Fibroblast of mammary gland (primary cell): ENCODE measurements at regions not wholly inside any gene's neighbourhood (a gene's known extent, or its start where the extent isn't known, plus 50 kb on each side); places are given as distances from the start of the nearest gene placed in this dataset.

ENCODE experiments used
- DNase-seq: peaks from one replicate; pipeline ENCODE4 v3.0.0-alpha.2; 2010; ENCODE audit warnings: low read depth
- H3K4me3 ChIP-seq: 2 replicates; pipeline ENCODE4 v1.5.1; 2011; ENCODE audit warnings: low read depth, mild to moderate bottlenecking, low read length, moderate library complexity; ENCODE audit not compliant: control insufficient read depth
- CTCF ChIP-seq: conservative IDR thresholded peaks from 2 replicates; pipeline ENCODE4 v1.5.1; 2011; ENCODE audit warnings: low read depth, low read length, inconsistent platforms; ENCODE audit not compliant: control insufficient read depth, insufficient read depth

GRCh38 chr13:74070513-74070912, 63.7 kb downstream of the KLF12 start:
- no peak overlapping the region for H3K4me3 ChIP-seq
- DNase-seq, result no peak
- no peak for TF ChIP-seq CTCF

- H3K4me3 ChIP-seq, result no peak overlapping the region
- TF ChIP-seq CTCF, result no peak
- DNase-seq, result no peak
These were observed 64.1 kb downstream of the KLF12 start for GRCh38 chr13:74070065-74070464.

DNA sequence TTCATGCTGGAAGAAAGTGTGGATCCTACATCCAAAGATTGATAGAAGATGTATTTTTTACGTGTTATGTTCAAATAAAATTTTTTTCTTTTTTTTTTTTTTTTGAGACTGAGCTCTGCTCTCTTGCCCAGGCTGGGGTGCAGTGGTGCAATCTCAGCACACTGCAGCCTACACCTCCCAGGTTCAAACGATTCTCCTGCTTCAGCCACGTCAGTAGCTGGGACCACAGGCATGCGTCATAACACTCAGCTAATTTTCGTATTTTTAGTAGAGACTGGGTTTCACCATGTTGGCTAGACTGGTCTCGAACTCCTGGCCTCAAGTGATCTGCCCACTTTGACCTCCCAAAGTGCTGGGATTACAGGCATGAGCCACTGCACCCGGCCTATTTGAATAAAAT, 65.7 kb downstream of the KLF12 start:
- no peak for DNase-seq

DNA sequence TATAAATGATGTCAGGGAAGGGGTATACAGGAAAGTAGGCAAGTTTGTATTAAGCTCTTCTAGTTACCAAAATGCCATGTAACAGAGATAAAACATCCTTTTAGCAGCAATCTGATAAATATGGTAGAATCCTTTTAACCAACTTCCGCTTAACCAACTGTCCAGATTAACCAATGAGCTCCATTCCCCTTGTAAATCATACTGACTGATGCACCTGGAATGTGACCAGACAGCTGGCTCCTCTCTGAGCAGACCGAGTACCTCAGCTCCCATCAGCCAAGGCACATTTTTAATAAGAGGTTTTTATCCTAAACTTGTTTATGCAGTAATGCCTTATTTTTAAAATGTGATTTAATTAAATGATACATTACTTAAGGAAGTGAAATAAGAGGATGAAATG, 66.4 kb downstream of the KLF12 start:
- TF ChIP-seq CTCF, result no peak

More for the DNA sequence above, 65.7 kb downstream of the KLF12 start:
- no peak overlapping the region for H3K4me3 ChIP-seq
- TF ChIP-seq CTCF, result no peak

GRCh38 chr13:74066937-74067336, 67.3 kb downstream of the KLF12 start:
- TF ChIP-seq CTCF, result no peak
- DNase-seq, result no peak
- H3K4me3 ChIP-seq, result no peak overlapping the region

More for the DNA sequence above, 66.4 kb downstream of the KLF12 start:
- DNase-seq, result peak; percentile 54
- no peak overlapping the region for H3K4me3 ChIP-seq

- TF ChIP-seq CTCF, result no peak
- peak; percentile 33 for DNase-seq
- no peak overlapping the region for H3K4me3 ChIP-seq
These were observed 69.3 kb downstream of the KLF12 start for GRCh38 chr13:74064805-74065312.

- no peak overlapping the region for H3K4me3 ChIP-seq
- no peak for TF ChIP-seq CTCF
- DNase-seq, result no peak
These were observed 70.6 kb downstream of the KLF12 start for GRCh38 chr13:74063533-74064100.
